ENCODE measurements at regions not wholly inside any gene's neighbourhood (a gene's known extent, or its start where the extent isn't known, plus 50 kb on each side); places are given as distances from the start of the nearest gene placed in this dataset.

GRCh38 chr16:72295914-72296313 is 124.0 kb upstream of the PMFBP1 start:
- no peak for TF ChIP-seq EP300 (IDR thresholded peaks at IDR 0.05)
- TF ChIP-seq, protein P1, sequence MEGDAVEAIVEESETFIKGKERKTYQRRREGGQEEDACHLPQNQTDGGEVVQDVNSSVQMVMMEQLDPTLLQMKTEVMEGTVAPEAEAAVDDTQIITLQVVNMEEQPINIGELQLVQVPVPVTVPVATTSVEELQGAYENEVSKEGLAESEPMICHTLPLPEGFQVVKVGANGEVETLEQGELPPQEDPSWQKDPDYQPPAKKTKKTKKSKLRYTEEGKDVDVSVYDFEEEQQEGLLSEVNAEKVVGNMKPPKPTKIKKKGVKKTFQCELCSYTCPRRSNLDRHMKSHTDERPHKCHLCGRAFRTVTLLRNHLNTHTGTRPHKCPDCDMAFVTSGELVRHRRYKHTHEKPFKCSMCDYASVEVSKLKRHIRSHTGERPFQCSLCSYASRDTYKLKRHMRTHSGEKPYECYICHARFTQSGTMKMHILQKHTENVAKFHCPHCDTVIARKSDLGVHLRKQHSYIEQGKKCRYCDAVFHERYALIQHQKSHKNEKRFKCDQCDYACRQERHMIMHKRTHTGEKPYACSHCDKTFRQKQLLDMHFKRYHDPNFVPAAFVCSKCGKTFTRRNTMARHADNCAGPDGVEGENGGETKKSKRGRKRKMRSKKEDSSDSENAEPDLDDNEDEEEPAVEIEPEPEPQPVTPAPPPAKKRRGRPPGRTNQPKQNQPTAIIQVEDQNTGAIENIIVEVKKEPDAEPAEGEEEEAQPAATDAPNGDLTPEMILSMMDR (IDR thresholded peaks at IDR 0.05) = no peak
